BE2C (cell line): ENCODE measurements at regions not wholly inside any gene's neighbourhood (a gene's known extent, or its start where the extent isn't known, plus 50 kb on each side); places are given as distances from the start of the nearest gene placed in this dataset.
"Not testable (repeated sequence)": the region's sequence is repeated elsewhere in the genome, so short reads cannot be mapped to it uniquely, and the experiment has no call there.

Source experiments
- DNase-seq: peaks from one replicate; pipeline ENCODE4 v3.0.0-alpha.2; 2020
- H3K27me3 ChIP-seq: fragments of 250-450 bp; sonication (Bioruptor Pico); 2 replicates; pipeline ENCODE4 v1.5.1; 2020; ENCODE audit warnings: mild to moderate bottlenecking
- H3K36me3 ChIP-seq: fragments of 250-450 bp; sonication (Bioruptor Pico); 2 replicates; pipeline ENCODE4 v1.5.1; 2020; ENCODE audit warnings: mild to moderate bottlenecking
- H3K4me1 ChIP-seq: fragments of 250-450 bp; sonication (Bioruptor Pico); 2 replicates; pipeline ENCODE4 v1.5.1; 2020
- H3K4me3 ChIP-seq: 2 replicates; pipeline ENCODE4 v1.5.1; 2011; ENCODE audit warnings: low read depth, low read length
- H3K9me3 ChIP-seq: fragments of 250-450 bp; sonication (Bioruptor Pico); 2 replicates; pipeline ENCODE4 v1.5.1; 2020
- TF ChIP-seq, protein P1 (sequence below): IDR thresholded peaks from 2 replicates; pipeline ENCODE4 v1.5.1; 2012; ENCODE audit warnings: mild to moderate bottlenecking, low read depth, low read length

DNA sequence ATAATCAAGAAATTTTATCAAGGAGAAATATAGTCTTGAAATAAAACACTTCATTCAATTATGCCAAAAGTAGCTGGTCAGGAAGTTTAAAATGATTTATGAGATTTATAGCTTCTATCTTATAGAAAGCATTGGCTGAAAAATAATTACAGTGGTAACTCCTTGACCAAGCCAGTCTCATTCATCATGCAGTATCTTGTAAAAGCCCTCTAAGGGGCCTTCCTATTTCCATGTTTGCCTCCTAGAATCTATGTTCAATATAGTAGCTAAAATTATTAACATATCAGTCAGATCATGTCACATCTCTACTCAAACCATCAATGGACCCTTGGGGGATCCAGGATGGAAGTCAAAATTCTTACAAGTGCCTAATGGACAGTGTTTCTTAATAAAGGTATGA, 393.4 kb upstream of the ST8SIA4 start:
- Histone ChIP-seq H3K36me3 (no peaks in the 10 kb centered on the region), H3K9me3 (no peaks in the 10 kb centered on the region), H3K4me3 (no peak overlapping the region), H3K4me1 (no peaks in the 10 kb centered on the region), H3K27me3 (no peaks in the 10 kb centered on the region)
- no peak for DNase-seq
- TF ChIP-seq, protein P1, sequence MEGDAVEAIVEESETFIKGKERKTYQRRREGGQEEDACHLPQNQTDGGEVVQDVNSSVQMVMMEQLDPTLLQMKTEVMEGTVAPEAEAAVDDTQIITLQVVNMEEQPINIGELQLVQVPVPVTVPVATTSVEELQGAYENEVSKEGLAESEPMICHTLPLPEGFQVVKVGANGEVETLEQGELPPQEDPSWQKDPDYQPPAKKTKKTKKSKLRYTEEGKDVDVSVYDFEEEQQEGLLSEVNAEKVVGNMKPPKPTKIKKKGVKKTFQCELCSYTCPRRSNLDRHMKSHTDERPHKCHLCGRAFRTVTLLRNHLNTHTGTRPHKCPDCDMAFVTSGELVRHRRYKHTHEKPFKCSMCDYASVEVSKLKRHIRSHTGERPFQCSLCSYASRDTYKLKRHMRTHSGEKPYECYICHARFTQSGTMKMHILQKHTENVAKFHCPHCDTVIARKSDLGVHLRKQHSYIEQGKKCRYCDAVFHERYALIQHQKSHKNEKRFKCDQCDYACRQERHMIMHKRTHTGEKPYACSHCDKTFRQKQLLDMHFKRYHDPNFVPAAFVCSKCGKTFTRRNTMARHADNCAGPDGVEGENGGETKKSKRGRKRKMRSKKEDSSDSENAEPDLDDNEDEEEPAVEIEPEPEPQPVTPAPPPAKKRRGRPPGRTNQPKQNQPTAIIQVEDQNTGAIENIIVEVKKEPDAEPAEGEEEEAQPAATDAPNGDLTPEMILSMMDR, result no peak

DNA sequence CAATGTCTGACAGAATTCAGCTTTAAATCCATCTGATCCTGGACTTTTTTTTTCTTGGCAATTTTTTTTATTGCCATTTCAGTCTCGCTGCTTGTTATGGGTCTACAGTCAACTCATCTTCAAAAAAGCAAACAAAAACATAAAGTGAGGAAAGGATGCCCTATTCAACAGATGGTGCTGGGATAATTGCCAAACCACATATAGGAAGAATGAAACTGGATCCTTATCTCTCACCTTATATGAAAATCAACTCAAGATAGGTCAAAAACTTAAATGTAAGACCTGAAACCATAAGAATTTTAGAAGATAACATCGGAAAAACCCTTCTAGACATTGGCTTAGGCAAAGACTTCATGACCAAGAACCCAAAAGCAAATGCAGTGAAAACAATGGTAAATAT, 389.1 kb upstream of the ST8SIA4 start:
- H3K36me3 ChIP-seq, result no peaks in the 10 kb centered on the region
- H3K27me3 ChIP-seq, result no peaks in the 10 kb centered on the region
- H3K4me3 ChIP-seq, result no peak overlapping the region
- no peak for DNase-seq
- no peaks in the 10 kb centered on the region for H3K9me3 ChIP-seq
- TF ChIP-seq, protein P1, result no peak
- no peaks in the 10 kb centered on the region for H3K4me1 ChIP-seq

DNA sequence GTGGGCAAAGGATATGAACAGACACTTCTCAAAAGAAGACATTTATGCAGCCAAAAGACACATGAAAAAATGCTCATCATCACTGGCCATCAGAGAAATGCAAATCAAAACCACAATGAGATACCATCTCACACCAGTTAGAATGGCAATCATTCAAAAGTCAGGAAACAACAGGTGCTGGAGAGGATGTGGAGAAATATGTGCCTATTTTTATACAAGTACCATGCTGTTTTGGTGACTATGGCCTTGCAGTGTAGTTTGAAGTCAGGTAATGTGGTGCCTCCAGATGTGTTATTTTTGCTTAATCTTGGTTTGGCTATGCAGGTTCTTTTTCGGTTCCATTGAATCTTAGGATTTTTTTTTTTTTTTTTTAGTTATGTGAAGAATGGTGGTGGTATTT, 387.7 kb upstream of the ST8SIA4 start:
- not testable (repeated sequence) for H3K4me3 ChIP-seq, H3K4me1 ChIP-seq, H3K27me3 ChIP-seq, H3K36me3 ChIP-seq, DNase-seq, H3K9me3 ChIP-seq

DNA sequence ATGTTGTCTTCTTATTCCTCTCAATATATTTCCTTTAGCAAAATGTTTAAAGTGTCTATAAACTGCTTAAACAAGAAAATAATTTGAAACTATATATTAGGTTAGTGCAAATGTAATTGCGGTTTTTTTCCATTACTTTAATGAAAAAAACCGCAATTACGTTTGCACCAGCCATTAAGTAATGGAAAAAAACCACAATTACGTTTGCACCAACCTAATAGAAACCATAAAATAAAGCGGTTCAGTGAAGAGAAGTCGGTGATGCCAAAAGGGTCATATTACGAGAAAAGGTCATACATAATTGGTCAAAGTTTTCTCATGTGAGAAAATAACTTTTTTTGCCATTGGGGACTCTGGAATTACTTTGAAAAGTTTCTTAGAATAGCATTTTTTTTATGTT, 385.6 kb upstream of the ST8SIA4 start:
- Histone ChIP-seq H3K4me1 (no peaks in the 10 kb centered on the region), H3K9me3 (no peaks in the 10 kb centered on the region), H3K27me3 (no peaks in the 10 kb centered on the region), H3K4me3 (no peak overlapping the region), H3K36me3 (no peaks in the 10 kb centered on the region)
- no peak for DNase-seq
- TF ChIP-seq, protein P1, result no peak

GRCh38 chr5:101284736-101285375, 381.8 kb upstream of the ST8SIA4 start:
- H3K9me3 ChIP-seq, result no peaks in the 10 kb centered on the region
- H3K27me3 ChIP-seq, result no peaks in the 10 kb centered on the region
- H3K4me1 ChIP-seq, result no peaks in the 10 kb centered on the region
- no peak for DNase-seq
- H3K4me3 ChIP-seq, result no peak overlapping the region
- TF ChIP-seq, protein P1, result no peak
- no peaks in the 10 kb centered on the region for H3K36me3 ChIP-seq

GRCh38 chr5:101283938-101284337, 380.9 kb upstream of the ST8SIA4 start:
- not testable (repeated sequence) for H3K9me3 ChIP-seq, H3K36me3 ChIP-seq, H3K27me3 ChIP-seq, H3K4me3 ChIP-seq, H3K4me1 ChIP-seq, DNase-seq

- no peak for DNase-seq
- Histone ChIP-seq H3K27me3 (no peaks in the 10 kb centered on the region), H3K4me3 (no peak overlapping the region), H3K36me3 (no peaks in the 10 kb centered on the region), H3K9me3 (no peaks in the 10 kb centered on the region), H3K4me1 (no peaks in the 10 kb centered on the region)
- TF ChIP-seq, protein P1, result no peak
Measured at GRCh38 chr5:101278917-101279316, 375.8 kb upstream of the ST8SIA4 start.
